GM18519 (cell line): ENCODE measurements at regions not wholly inside any gene's neighbourhood (a gene's known extent, or its start where the extent isn't known, plus 50 kb on each side); places are given as distances from the start of the nearest gene placed in this dataset.
"Not testable (repeated sequence)": the region's sequence is repeated elsewhere in the genome, so short reads cannot be mapped to it uniquely, and the experiment has no call there.

Experiments
- ATAC-seq: cut with Tn5 transposase; IDR thresholded peaks from one replicate; pipeline ENCODE4 v1.9.1; 2021; ENCODE audit warnings: mild to moderate bottlenecking, moderate library complexity; ENCODE audit not compliant: unreplicated experiment, low FRiP score

GRCh38 chr16:22705799-22706198 is 108.2 kb upstream of the HS3ST2 start:
- ATAC-seq: no peak

DNA sequence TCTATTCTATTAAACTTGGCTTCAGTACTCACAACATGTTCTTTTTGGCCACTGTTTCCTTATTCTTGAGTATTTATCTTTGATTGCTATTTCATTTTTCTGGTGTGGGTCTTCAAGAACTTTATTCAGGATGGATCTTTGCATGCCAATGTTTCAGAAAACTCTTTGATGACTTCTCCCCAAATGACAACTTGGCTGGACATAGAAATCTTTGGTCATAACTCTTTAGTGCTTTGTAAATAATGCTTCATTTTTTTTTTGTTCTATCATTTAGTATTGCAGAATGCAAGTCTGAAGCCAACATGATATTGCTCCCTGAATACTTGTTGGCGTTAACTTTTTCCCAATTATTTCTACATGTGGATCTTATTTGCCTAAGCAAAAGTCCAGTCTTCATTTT is 103.6 kb upstream of the HS3ST2 start:
- ATAC-seq: no peak

DNA sequence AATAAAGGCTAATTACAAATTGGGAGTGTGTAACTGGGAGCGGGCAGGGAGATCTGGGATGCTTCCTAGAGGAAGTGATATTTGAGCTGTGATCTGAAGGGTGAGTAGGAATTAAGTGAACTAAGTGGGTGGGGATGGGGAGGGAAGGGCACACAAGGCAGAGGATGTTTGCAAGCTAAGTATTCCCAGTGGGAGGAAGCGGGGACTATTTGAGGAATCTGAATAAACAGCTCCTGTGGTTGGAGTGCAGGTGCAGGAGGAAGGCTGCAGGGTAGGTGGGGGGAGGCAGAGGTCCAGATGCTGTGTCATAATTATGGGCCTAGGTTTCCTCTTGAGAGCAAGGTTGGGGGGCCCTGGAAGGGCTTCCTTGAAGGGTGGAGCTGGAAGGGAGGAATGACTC is 102.1 kb upstream of the HS3ST2 start:
- ATAC-seq: no peak

DNA sequence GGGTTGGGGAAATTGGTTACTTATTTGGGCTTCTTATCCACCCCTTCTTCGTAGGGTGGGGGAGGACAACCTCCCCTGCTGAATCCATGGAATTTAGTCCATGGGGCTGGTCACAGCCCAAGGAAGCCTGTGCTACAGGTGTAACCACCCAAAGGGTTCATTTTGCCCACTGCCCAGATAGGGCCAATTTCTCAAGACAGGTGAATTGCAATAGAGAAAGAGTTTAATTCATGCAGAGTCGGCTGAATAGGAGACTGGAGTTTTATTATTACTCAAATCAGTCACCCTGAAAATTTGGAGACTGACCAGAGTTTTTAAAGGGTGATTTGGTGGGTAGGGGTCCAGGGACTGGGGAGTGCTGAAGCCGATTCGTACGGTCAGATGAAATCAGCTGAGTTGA is 101.5 kb upstream of the HS3ST2 start:
- no peak for ATAC-seq

GRCh38 chr16:22718598-22718997 is 95.4 kb upstream of the HS3ST2 start:
- ATAC-seq: not testable (repeated sequence)

- ATAC-seq: no peak
Measured at GRCh38 chr16:22719945-22720344, 94.0 kb upstream of the HS3ST2 start.

DNA sequence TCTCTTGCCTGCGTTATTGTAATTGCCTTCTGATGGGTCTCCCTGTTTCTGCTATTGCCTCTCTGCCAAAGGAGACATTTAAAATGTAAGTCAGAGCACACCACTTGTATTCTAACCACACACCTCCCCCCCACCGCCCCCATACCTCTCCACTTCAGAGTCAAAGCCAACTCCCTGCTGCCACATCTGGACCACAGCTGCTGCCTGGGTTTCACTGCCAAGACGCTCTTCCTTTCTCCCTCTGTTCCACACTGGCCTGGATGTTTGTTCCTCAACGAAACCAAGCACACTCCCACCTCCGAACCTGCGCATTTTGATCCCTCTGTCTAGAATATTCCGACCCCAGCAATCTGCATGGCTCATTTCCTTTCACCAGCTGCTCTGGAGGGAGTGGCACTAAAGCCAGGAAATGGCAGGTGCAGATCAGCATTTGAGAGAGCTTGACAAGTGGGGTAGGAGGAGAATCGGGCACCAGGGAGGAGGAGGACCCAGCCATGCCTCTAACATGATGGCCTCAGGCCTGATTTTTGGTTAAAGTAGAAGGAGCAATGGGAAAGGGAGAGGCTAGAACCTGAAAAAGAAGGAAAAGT is 92.4 kb upstream of the HS3ST2 start:
- ATAC-seq: no peak

GRCh38 chr16:22722551-22723541 is 91.1 kb upstream of the HS3ST2 start:
- ATAC-seq: not testable (repeated sequence)

DNA sequence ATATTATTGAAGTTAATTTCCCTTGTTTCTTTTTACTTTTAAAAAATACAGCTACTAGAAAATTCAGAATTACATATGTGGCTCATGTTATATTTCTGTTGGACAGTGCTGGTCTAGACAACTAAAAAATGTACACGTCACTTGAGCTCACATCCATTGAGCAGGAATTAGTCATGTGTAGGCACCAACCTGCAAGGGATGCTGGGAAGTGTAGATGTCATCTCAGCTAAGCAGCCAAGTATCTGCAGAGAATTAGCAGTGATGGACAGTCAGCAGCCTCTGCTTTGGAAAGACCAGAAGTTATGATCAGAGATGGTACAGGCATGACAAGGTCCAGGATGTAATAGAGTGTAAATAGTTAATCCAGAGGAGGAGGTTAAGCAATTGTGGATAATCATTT is 87.1 kb upstream of the HS3ST2 start:
- no peak for ATAC-seq

DNA sequence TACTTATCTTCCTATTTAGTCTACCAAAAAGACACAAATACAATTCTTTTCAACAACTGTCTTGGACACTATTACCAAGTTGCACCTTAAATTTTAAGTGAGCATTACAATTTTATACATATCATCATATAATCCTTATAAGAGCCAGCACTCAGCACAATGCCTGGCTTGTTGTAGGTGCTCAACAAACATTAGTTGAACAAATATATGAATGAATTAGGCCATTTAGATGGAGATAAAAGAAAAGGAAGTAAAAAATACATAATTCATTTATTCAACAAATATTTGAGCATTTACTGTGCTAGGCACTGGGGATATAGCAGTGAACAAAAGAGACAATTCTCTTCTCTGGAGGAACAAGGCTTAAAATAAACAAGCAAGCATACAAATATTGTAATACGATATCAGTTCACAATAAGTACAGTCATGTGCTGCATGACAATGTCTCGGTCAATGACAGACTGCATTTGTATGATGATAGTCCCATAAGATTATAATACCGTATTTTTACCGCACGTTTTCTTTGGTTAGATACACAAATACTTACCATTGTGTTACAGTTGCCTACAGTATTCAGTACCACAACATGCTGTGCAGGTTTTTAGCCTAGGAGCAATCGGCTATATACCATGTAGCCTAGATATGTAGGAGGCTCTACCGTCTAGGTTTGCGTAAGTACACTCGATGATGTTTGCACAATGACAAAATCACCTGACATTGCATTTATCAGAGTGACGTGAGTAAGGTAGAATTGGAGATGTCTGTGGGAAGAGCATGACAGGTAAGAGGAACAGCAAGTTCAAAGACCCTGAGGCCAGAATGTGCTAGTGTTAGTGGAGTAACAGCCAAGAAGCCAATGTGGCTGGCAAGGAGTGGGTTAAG is 86.4 kb upstream of the HS3ST2 start:
- ATAC-seq: no peak

DNA sequence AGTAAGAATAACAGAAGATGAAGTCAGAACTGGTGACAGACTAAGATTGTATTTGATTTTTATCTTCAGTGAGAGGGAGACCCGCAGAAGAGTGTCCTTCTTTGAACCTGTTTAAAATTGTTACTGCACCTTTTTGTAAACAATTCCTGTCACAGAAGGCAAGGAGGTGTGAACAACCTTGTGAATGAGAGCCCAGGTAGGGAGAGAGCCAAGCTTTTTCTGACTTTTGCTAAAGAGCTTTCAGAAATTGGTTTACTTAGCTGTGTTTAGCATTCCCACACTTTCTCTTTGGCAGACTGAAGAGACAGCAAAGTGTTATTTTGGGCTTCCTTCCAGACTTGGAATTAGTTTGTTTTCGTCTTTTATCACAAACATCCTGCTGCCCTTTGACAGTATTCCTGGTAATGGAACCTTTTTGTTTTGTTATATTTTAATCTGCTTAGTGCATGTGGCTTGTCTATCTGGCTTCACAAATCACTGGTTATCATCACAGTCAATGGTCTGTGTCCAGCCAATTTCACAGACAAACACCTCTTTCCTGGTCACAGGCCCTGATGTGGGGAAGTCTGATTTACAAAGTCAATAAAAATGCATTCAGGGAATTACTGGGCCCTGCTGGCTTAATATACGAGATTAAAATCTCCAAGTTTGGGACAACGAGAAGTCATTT is 85.7 kb upstream of the HS3ST2 start:
- ATAC-seq: no peak

GRCh38 chr16:22732400-22732799 is 81.6 kb upstream of the HS3ST2 start:
- no peak for ATAC-seq

DNA sequence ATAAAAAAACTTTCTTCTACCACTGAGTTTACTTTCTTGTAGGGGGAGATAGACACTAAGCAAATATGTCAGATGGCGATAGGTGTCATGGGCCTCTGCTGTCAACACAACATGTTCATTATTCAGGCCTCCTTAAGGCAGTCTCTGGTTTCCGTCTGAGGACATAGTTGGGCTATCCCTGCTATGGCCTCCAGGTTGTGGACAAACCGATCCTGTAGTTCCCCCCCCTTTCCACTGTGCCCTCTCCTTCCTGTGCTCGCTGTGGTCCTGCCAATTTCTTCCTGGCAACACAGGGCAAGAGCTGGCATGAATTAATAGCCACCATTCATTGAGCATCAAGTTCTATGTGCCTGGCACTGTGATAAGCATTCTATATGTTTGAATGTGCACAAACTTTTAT is 81.0 kb upstream of the HS3ST2 start:
- ATAC-seq: no peak

DNA sequence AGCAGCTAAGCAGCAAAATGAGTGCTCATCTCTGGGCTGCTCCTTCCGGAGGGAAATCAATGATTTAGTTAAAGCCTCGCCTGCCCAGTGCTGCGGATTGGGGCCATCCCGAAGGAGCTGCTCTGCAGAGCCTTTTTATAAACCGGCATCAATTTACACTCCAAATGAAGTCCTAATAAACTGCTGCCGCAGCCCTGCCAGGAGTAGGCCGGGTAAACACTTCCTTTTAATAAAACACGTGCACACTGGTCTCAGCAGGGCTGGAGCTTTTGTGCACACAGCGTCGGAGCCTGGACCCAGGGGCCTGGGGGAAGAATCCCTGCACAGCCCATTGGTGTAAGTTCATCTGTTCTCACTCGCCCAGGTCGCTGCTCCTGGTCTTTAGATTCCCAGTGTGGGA is 79.6 kb upstream of the HS3ST2 start:
- no peak for ATAC-seq

DNA sequence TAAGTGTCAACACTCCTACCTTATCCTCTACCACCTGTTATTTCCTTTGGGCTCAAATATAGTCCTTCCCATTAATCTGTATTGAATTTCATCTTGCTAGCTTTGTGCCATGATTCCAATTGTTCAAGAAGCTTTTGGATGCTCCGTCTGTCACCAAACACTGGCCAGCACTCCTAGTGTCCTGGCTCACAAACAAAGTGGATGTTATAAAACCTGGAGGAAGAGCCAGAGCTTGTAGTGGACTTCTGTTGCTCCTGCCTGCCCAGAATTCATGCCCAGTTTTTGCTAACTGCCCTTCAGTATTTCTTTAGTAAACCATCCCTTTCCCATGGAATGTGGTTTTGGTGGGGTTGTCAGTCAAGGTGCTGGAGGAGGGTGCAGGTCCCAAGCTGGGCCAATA is 77.2 kb upstream of the HS3ST2 start:
- no peak for ATAC-seq

DNA sequence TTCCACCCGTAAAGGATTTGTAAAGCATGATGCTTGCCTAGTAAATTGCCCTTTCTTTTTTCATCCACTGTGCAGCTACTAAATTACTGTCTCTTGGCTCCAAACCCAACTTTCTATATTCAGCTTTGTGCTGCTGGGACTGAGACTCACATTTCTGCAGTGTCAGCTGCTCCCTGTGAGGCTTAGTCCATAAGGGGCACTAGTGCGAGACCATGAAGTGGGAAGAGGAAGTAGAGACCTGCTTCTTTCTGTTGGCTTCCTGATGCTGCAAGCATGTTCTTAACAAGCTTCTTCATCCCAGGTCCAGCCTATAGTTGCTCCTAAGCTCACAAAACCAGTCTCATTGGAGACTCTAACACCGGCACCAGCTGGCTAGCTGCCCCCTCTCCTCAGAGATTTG is 74.9 kb upstream of the HS3ST2 start:
- ATAC-seq: no peak

GRCh38 chr16:22743401-22743800 is 70.6 kb upstream of the HS3ST2 start:
- ATAC-seq: no peak

DNA sequence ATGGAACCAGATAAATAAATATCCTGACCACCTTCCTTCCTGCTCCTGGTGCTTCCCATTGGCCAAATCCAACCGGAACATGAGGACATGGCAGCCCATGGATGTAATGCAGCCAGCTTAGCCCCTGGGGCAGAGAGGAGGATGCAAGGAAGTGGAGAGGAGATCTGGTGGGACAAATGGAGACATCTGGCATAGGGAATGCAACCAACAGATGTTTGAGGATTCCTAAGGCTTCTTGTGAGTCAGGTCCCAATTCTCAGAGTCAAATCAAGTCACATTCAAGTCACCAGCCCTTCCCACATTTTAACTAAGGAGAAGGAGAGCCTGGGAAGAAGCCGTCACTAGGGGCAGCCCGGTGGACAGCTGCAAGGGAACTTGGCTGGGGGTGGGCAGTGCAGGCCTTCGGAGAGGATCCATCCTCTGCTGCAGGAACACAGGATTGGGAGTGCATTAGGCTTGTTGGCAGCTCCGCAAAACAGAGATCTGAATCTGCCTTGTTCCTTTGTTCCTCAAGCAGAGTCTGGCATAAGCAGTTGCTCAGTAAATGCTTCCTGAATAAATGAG is 62.8 kb upstream of the HS3ST2 start:
- ATAC-seq: no peak

DNA sequence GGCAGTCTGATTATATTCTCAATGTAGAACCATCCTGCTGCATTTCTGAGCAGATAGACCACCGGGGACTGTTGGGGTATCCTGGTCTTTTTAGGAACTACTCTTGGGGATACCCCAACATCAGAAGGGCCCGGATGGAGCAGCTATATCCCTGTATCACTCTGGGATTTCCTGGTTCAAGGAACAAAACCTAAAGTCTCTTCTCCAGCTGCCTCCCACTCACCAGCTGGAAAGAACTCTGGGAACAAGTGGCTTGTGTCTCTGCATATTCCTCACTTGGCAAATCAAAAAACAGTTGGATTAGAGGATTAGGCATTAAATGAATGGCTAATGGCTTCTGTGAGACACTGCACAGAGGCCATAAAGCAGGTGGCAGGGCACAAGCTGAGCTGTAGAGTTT is 62.3 kb upstream of the HS3ST2 start:
- no peak for ATAC-seq

DNA sequence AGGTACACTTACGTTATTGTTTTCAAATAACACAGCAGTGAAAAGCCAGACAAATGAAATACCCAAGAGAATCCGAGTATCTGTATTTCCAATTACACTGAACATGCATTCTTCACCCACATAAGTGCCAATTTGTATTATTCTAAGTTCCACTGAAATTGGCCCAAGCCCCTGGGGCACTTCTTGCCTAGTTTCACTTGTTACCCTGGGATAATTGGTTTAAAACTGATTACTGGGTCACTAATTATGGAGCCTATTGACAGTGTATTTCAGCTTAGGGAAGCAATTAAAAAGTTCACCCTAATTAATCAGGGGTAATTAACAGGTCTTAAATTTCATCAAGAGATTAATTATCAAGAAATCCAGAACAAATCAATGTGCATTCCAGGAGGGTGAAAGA is 60.5 kb upstream of the HS3ST2 start:
- no peak for ATAC-seq
